ENCODE measurements at regions not wholly inside any gene's neighbourhood (a gene's known extent, or its start where the extent isn't known, plus 50 kb on each side); places are given as distances from the start of the nearest gene placed in this dataset.

DNA sequence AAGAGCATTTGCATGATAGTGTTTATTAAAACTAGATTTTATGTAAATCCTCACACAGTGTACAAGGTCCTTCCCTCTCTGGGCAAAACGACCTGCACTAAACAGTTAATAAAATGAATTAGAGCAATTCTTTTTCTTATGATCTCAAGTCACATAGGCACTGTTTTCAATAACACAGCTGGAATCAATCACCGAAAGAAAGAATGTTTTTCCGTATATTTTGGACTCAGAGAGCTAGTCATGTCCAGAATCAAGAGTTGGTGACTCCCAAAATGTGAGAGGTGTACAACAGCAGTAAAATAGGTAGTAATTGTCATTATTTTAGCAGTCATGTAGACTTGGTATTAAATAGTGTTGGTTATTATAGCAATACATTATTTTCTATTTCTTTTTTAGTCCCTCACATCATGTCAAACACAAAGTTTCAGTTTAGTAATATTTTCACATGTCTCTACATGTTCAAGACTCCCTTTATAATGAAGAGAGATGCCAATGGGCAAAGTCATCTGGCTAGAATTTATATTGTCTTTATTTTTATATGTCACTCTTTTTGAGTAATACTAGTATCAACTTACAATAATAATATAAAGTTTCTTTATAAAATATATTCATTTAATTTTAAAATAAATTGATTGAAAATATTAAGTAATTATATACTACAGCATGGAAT lies 448.6 kb upstream of the CDIN1 start:
- Mint-ChIP-seq H3K36me3 (ENCODE audit: low read depth, unreplicated experiment) (no peaks in the 10 kb centered on the region), H3K27me3 (ENCODE audit: unreplicated experiment) (peaks cover 2% of the 10 kb centered on the region), H3K4me3 (ENCODE audit: unreplicated experiment) (no peak overlapping the region), H3K4me1 (ENCODE audit: unreplicated experiment) (no peaks in the 10 kb centered on the region), H3K27ac (ENCODE audit: unreplicated experiment) (no peak overlapping the region), H3K9me3 (ENCODE audit: unreplicated experiment) (no peaks in the 10 kb centered on the region)
- TF ChIP-seq, protein P1, sequence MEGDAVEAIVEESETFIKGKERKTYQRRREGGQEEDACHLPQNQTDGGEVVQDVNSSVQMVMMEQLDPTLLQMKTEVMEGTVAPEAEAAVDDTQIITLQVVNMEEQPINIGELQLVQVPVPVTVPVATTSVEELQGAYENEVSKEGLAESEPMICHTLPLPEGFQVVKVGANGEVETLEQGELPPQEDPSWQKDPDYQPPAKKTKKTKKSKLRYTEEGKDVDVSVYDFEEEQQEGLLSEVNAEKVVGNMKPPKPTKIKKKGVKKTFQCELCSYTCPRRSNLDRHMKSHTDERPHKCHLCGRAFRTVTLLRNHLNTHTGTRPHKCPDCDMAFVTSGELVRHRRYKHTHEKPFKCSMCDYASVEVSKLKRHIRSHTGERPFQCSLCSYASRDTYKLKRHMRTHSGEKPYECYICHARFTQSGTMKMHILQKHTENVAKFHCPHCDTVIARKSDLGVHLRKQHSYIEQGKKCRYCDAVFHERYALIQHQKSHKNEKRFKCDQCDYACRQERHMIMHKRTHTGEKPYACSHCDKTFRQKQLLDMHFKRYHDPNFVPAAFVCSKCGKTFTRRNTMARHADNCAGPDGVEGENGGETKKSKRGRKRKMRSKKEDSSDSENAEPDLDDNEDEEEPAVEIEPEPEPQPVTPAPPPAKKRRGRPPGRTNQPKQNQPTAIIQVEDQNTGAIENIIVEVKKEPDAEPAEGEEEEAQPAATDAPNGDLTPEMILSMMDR (IDR thresholded peaks at IDR 0.05; ENCODE audit: unreplicated experiment) = no peak
- DNase-seq (ENCODE audit: low spot score) = no peak

GRCh38 chr15:36133742-36134141 lies 445.7 kb upstream of the CDIN1 start:
- DNase-seq (ENCODE audit: low spot score) = no peak
- no peak overlapping the region for H3K4me3 Mint-ChIP-seq (ENCODE audit: unreplicated experiment)
- no peaks in the 10 kb centered on the region for H3K9me3 Mint-ChIP-seq (ENCODE audit: unreplicated experiment)
- TF ChIP-seq, protein P1 (IDR thresholded peaks at IDR 0.05; ENCODE audit: unreplicated experiment) = no peak
- H3K4me1 Mint-ChIP-seq (ENCODE audit: unreplicated experiment) = no peaks in the 10 kb centered on the region
- H3K27ac Mint-ChIP-seq (ENCODE audit: unreplicated experiment) = no peak overlapping the region
- H3K36me3 Mint-ChIP-seq (ENCODE audit: low read depth, unreplicated experiment) = no peaks in the 10 kb centered on the region
- H3K27me3 Mint-ChIP-seq (ENCODE audit: unreplicated experiment) = peaks cover 2% of the 10 kb centered on the region

DNA sequence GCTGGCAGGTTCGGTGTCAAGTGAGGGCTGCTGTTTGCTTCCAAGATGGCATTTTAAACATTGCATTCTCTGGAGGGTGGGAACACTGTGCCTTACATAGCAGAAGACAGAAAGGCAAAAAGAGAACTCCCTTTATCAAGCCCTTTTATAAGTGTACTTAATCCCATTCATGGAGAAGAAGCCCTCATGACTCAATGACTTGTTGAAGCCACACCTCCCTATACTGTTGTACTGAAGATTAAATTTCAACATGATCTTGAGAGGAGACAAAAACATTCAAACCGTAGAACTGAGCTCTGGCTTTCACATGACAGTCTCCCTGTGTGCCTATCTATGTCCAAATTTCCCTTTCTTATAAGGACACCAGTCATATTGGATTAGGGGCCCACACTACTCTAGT lies 443.4 kb upstream of the CDIN1 start:
- no peaks in the 10 kb centered on the region for H3K36me3 Mint-ChIP-seq (ENCODE audit: low read depth, unreplicated experiment)
- H3K4me3 Mint-ChIP-seq (ENCODE audit: unreplicated experiment) = no peak overlapping the region
- no peak overlapping the region for H3K27ac Mint-ChIP-seq (ENCODE audit: unreplicated experiment)
- H3K4me1 Mint-ChIP-seq (ENCODE audit: unreplicated experiment) = no peaks in the 10 kb centered on the region
- H3K9me3 Mint-ChIP-seq (ENCODE audit: unreplicated experiment) = no peaks in the 10 kb centered on the region
- peaks cover 2% of the 10 kb centered on the region for H3K27me3 Mint-ChIP-seq (ENCODE audit: unreplicated experiment)
- TF ChIP-seq, protein P1 (IDR thresholded peaks at IDR 0.05; ENCODE audit: unreplicated experiment) = no peak
- DNase-seq (ENCODE audit: low spot score) = no peak

- DNase-seq (ENCODE audit: low spot score) = no peak
- Mint-ChIP-seq H3K36me3 (ENCODE audit: low read depth, unreplicated experiment) (no peaks in the 10 kb centered on the region), H3K4me1 (ENCODE audit: unreplicated experiment) (no peaks in the 10 kb centered on the region), H3K27me3 (ENCODE audit: unreplicated experiment) (no peaks in the 10 kb centered on the region), H3K4me3 (ENCODE audit: unreplicated experiment) (no peak overlapping the region), H3K9me3 (ENCODE audit: unreplicated experiment) (no peaks in the 10 kb centered on the region), H3K27ac (ENCODE audit: unreplicated experiment) (no peak overlapping the region)
- TF ChIP-seq, protein P1 (IDR thresholded peaks at IDR 0.05; ENCODE audit: unreplicated experiment) = no peak
Observed at GRCh38 chr15:36152936-36153335, 426.5 kb upstream of the CDIN1 start.

- H3K27me3 Mint-ChIP-seq (ENCODE audit: unreplicated experiment) = no peaks in the 10 kb centered on the region
Observed at GRCh38 chr15:36156879-36157427, 422.5 kb upstream of the CDIN1 start.

More at GRCh38 chr15:36156879-36157427, 422.5 kb upstream of the CDIN1 start:
- H3K4me1 Mint-ChIP-seq (ENCODE audit: unreplicated experiment) = no peaks in the 10 kb centered on the region
- TF ChIP-seq, protein P1 (IDR thresholded peaks at IDR 0.05; ENCODE audit: unreplicated experiment) = no peak
- no peak overlapping the region for H3K27ac Mint-ChIP-seq (ENCODE audit: unreplicated experiment)
- DNase-seq (ENCODE audit: low spot score) = no peak
- no peaks in the 10 kb centered on the region for H3K9me3 Mint-ChIP-seq (ENCODE audit: unreplicated experiment)
- no peaks in the 10 kb centered on the region for H3K36me3 Mint-ChIP-seq (ENCODE audit: low read depth, unreplicated experiment)
- no peak overlapping the region for H3K4me3 Mint-ChIP-seq (ENCODE audit: unreplicated experiment)
